Breast epithelium (tissue), 4 donors: ENCODE measurements at regions not wholly inside any gene's neighbourhood (a gene's known extent, or its start where the extent isn't known, plus 50 kb on each side); places are given as distances from the start of the nearest gene placed in this dataset.

Source experiments
- DNase-seq, 2 donors: peaks; one replicate each; pipeline ENCODE4 v3.0.0-alpha.2; 2019; ENCODE audit warnings: low spot score in 2 of 2
- H3K27ac ChIP-seq, 2 donors: fragments of 200-600 bp; sonication (generic) in 1 of 2; one replicate each; pipeline ENCODE4 v1.5.1; 2016 to 2019; ENCODE audit warnings: mild to moderate bottlenecking in 1 of 2
- H3K27me3 ChIP-seq, 2 donors: fragments of 200-600 bp; sonication (generic) in 1 of 2; one replicate each; pipeline versions ENCODE4 v1.5.1 to v1.6.0; 2017 to 2019; ENCODE audit warnings: control low read depth in 1 of 2, mild to moderate bottlenecking in 1 of 2
- H3K36me3 ChIP-seq: fragments of 200-600 bp; one replicate; pipeline ENCODE4 v1.5.1; 2019
- H3K4me1 ChIP-seq, 2 donors: fragments of 200-600 bp; sonication (generic); one replicate each; pipeline ENCODE4 v1.5.1; 2016 to 2019; ENCODE audit warnings: control low read depth in 1 of 2
- H3K4me3 ChIP-seq, 3 donors: fragments of 200-600 bp; sonication (generic); 1 replicate in 2 of 3; 2 replicates in 1 of 3; pipeline ENCODE4 v1.5.1; 2016 to 2019; ENCODE audit warnings: mild to moderate bottlenecking in 3 of 3, moderate library complexity in 2 of 3
- H3K9me3 ChIP-seq, 2 donors: fragments of 200-600 bp; sonication (generic) in 1 of 2; one replicate each; pipeline ENCODE4 v1.5.1; 2016 to 2019; ENCODE audit warnings: control low read depth in 1 of 2
- POLR2A ChIP-seq: fragments of 450-650 bp; IDR thresholded peaks from one replicate; pipeline ENCODE4 v1.6.1; 2016; ENCODE audit warnings: antibody characterized with exemption, mild to moderate bottlenecking, moderate library complexity
- POLR2AphosphoS5 ChIP-seq, 3 donors: sonication (generic); formaldehyde crosslinking; IDR thresholded peaks; one replicate each; pipeline ENCODE4 v1.6.1; 2017; ENCODE audit warnings: antibody characterized with exemption in 3 of 3
- intact Hi-C: fragments of 100-400 bp; cut with DNase I; formaldehyde crosslinking; loops from one replicate; pipeline ENCODE4 v1.15.1; 2023; ENCODE audit warnings: low total_unique reads
- TF ChIP-seq, protein P1 (sequence below), 3 donors: fragments of 450-650 bp; IDR thresholded peaks; one replicate each; pipeline ENCODE4 v1.5.1; 2016 to 2017; ENCODE audit warnings: antibody characterized with exemption in 3 of 3, mild to moderate bottlenecking in 3 of 3, moderate library complexity in 3 of 3

GRCh38 chr3:110397115-110397514 is 674.5 kb upstream of the NECTIN3 start:
- Histone ChIP-seq H3K4me3 (no peak overlapping the region), H3K9me3 (no peaks in the 10 kb centered on the region), H3K27ac (no peak overlapping the region), H3K36me3 (no peaks in the 10 kb centered on the region), H3K27me3 (no peaks in the 10 kb centered on the region), H3K4me1 (no peaks in the 10 kb centered on the region)
- TF ChIP-seq POLR2A (no peak), POLR2AphosphoS5 (IDR thresholded peaks at IDR 0.05) (no peak)
- TF ChIP-seq, protein P1, sequence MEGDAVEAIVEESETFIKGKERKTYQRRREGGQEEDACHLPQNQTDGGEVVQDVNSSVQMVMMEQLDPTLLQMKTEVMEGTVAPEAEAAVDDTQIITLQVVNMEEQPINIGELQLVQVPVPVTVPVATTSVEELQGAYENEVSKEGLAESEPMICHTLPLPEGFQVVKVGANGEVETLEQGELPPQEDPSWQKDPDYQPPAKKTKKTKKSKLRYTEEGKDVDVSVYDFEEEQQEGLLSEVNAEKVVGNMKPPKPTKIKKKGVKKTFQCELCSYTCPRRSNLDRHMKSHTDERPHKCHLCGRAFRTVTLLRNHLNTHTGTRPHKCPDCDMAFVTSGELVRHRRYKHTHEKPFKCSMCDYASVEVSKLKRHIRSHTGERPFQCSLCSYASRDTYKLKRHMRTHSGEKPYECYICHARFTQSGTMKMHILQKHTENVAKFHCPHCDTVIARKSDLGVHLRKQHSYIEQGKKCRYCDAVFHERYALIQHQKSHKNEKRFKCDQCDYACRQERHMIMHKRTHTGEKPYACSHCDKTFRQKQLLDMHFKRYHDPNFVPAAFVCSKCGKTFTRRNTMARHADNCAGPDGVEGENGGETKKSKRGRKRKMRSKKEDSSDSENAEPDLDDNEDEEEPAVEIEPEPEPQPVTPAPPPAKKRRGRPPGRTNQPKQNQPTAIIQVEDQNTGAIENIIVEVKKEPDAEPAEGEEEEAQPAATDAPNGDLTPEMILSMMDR (IDR thresholded peaks at IDR 0.05) = no peak
- intact Hi-C loops = no loop called here
- no peak for DNase-seq

DNA sequence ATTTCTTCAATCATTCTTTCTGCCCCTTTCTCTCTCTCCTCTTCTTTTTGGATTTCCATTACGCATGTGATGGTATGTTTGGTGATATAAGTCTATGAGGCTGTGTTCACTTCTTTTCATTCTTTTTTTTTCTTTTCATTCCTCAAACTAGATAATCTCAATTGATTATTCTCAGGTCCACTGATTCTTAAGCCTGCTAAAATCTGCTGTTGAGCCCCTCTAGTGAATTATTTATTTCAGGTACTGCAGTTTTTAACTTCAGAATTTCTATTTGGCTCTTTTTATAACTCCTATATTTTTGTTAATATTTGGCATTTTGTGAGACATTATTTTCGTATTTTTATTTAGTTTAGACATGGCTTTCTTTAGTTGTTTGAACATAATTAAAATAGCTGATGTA is 671.3 kb upstream of the NECTIN3 start:
- H3K4me3 ChIP-seq = no peak overlapping the region
- H3K36me3 ChIP-seq = no peaks in the 10 kb centered on the region
- no peaks in the 10 kb centered on the region for H3K27me3 ChIP-seq
- DNase-seq = no peak
- TF ChIP-seq, protein P1 (IDR thresholded peaks at IDR 0.05) = no peak
- TF ChIP-seq POLR2A = no peak
- no peak for TF ChIP-seq POLR2AphosphoS5 (IDR thresholded peaks at IDR 0.05)
- H3K9me3 ChIP-seq = no peaks in the 10 kb centered on the region
- no peak overlapping the region for H3K27ac ChIP-seq
- no peaks in the 10 kb centered on the region for H3K4me1 ChIP-seq
- intact Hi-C loops = no loop called here

GRCh38 chr3:110405830-110406585 is 665.6 kb upstream of the NECTIN3 start:
- no peak overlapping the region for H3K4me3 ChIP-seq
- H3K27ac ChIP-seq = no peak overlapping the region
- no peak for DNase-seq
- no peaks in the 10 kb centered on the region for H3K4me1 ChIP-seq
- intact Hi-C loops = no loop called here
- no peaks in the 10 kb centered on the region for H3K36me3 ChIP-seq
- TF ChIP-seq, protein P1 (IDR thresholded peaks at IDR 0.05) = no peak
- no peak for TF ChIP-seq POLR2A
- no peak for TF ChIP-seq POLR2AphosphoS5 (IDR thresholded peaks at IDR 0.05)
- H3K27me3 ChIP-seq = no peaks in the 10 kb centered on the region
- no peaks in the 10 kb centered on the region for H3K9me3 ChIP-seq

DNA sequence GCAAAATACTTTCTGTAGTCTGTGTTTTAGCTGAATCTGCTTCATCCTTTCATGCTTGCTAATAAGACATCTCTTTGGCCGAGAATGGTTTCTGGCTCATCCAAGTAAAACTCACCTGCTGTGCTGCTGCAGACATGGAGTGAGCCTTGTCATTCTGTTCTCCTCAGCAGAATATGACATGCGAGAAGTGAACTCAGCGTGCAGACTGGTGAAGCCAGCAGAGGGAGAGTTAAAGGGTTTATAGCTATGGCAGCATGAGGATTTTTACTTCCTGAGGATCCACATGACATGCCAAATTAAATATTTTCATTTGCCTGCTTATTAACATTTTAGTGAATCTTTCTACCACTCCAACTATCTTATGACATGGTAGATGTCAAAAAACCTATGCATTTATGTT is 658.4 kb upstream of the NECTIN3 start:
- Histone ChIP-seq H3K27ac (no peak overlapping the region), H3K9me3 (no peaks in the 10 kb centered on the region), H3K36me3 (no peaks in the 10 kb centered on the region), H3K4me3 (no peak overlapping the region), H3K4me1 (no peaks in the 10 kb centered on the region), H3K27me3 (no peaks in the 10 kb centered on the region)
- TF ChIP-seq POLR2AphosphoS5 (IDR thresholded peaks at IDR 0.05) (no peak), POLR2A (no peak)
- TF ChIP-seq, protein P1 (IDR thresholded peaks at IDR 0.05) = no peak
- DNase-seq = no peak
- intact Hi-C loops = no loop called here

- H3K4me3 ChIP-seq = no peak overlapping the region
- intact Hi-C loops = no loop called here
- peak overlapping the region in 1 of 2 donors; percentile 62 for H3K27ac ChIP-seq
- no peaks in the 10 kb centered on the region for H3K36me3 ChIP-seq
- H3K27me3 ChIP-seq = no peaks in the 10 kb centered on the region
- DNase-seq = no peak
- no peaks in the 10 kb centered on the region for H3K9me3 ChIP-seq
- no peaks in the 10 kb centered on the region for H3K4me1 ChIP-seq
- TF ChIP-seq, protein P1 (IDR thresholded peaks at IDR 0.05) = no peak
- TF ChIP-seq POLR2AphosphoS5 (IDR thresholded peaks at IDR 0.05) = no peak
Measured at GRCh38 chr3:110413807-110414748, 657.5 kb upstream of the NECTIN3 start.
